ENCODE measurements at regions not wholly inside any gene's neighbourhood (a gene's known extent, or its start where the extent isn't known, plus 50 kb on each side); places are given as distances from the start of the nearest gene placed in this dataset.

DNA sequence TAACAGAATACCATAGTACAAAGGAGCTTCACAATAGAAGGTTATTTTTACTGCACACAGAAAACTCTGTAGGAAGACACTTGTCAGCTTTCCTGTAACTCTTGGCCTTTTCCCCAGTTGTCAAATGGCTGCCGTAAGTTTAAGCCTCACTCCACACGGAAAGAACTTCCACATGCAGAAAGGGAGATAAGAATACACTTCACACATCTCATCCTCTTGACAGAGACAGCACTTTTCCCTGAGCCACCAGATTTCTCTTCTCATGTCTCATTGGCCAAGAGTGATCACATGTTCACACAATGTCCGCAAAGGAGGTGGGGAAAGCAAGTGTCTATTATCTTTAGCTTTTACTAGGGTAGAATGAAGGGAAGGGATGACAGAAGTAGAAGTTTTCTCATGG lies 540.7 kb downstream of the HAO1 start:
- TF ChIP-seq EZH2 (IDR thresholded peaks at IDR 0.05; ENCODE audit: insufficient read depth, poor library complexity, severe bottlenecking), result no peak
- TF ChIP-seq EZH2phosphoT487 (IDR thresholded peaks at IDR 0.05; ENCODE audit: insufficient read depth, low read depth), result no peak

Measured in GM23248 (cell line).